Activated CD4-positive, alpha-beta memory T cell treated with anti-CD3 and anti-CD28 coated beads, Interleukin-2, amount 10 ng/mL, durations not matched to agents 7 days and 5 days (primary cell): ENCODE measurements at regions not wholly inside any gene's neighbourhood (a gene's known extent, or its start where the extent isn't known, plus 50 kb on each side); places are given as distances from the start of the nearest gene placed in this dataset.

Experiments used
- CTCF ChIA-PET: fragments of 350-600 bp; sonication (Branson Sonifier 250); formaldehyde crosslinking; loops from one replicate; lab custom pipeline; 2021; ENCODE audit warnings: antibody characterized with exemption, inconsistent platforms; lab: Charles Lee
- POLR2A ChIA-PET: fragments of 350-600 bp; sonication (Branson Sonifier 250); formaldehyde crosslinking; loops from one replicate; lab custom pipeline; 2021; ENCODE audit warnings: antibody characterized with exemption; lab: Charles Lee
- DNase-seq: peaks from one replicate; pipeline ENCODE4 v3.0.0-alpha.2; 2020
- H3K27ac Mint-ChIP-seq: one replicate; pipeline ENCODE4 v1.8.0; 2021; ENCODE audit warnings: mild to moderate bottlenecking, mixed read lengths
- H3K27me3 Mint-ChIP-seq: one replicate; pipeline ENCODE4 v1.8.0; 2021; ENCODE audit warnings: mixed read lengths
- H3K36me3 Mint-ChIP-seq: one replicate; pipeline ENCODE4 v1.8.0; 2021; ENCODE audit warnings: low read depth, mixed read lengths
- H3K4me1 Mint-ChIP-seq: one replicate; pipeline ENCODE4 v1.8.0; 2021; ENCODE audit warnings: mixed read lengths
- H3K4me3 Mint-ChIP-seq: one replicate; pipeline ENCODE4 v1.8.0; 2021; ENCODE audit warnings: mild to moderate bottlenecking, mixed read lengths
- H3K9me3 Mint-ChIP-seq: one replicate; pipeline ENCODE4 v1.8.0; 2021; ENCODE audit warnings: mixed read lengths

GRCh38 chr2:7256377-7256776 lies 339.2 kb downstream of the RNF144A start:
- Mint-ChIP-seq H3K4me1 (no peaks in the 10 kb centered on the region), H3K36me3 (no peaks in the 10 kb centered on the region)
- CTCF ChIA-PET = no interaction called here

DNA sequence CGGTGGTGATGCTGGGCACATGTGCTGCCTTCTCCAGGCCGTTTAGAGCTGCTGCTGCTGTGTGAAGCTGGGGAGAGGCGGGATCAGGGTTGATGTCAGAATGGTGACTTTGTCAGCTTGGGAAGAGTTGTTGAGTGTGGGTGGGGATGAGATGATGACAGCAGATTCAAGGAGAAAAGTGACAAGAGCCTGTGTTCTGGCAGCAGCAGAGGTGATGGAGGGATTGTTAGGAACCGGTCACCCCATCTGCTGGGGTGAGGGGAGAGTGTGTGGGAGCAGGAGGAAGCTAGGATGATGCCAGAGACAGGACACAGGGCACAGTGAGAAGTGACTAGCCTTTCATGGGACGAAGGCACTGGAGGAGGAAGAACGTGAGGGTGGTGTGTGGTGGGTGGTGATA lies 345.5 kb downstream of the RNF144A start:
- H3K27ac Mint-ChIP-seq = no peak overlapping the region
- H3K27me3 Mint-ChIP-seq = peaks cover 13% of the 10 kb centered on the region
- H3K4me3 Mint-ChIP-seq = no peak overlapping the region
- ChIA-PET POLR2A (no interaction called here), CTCF (no interaction called here)
- no peak for DNase-seq
- no peaks in the 10 kb centered on the region for H3K4me1 Mint-ChIP-seq
- no peaks in the 10 kb centered on the region for H3K36me3 Mint-ChIP-seq
- no peaks in the 10 kb centered on the region for H3K9me3 Mint-ChIP-seq

More at GRCh38 chr2:7256377-7256776, 339.2 kb downstream of the RNF144A start:
- Mint-ChIP-seq H3K27ac (no peak overlapping the region), H3K4me3 (no peak overlapping the region), H3K27me3 (peaks cover 4% of the 10 kb centered on the region), H3K9me3 (no peaks in the 10 kb centered on the region)
- no peak for DNase-seq
- POLR2A ChIA-PET = no interaction called here

DNA sequence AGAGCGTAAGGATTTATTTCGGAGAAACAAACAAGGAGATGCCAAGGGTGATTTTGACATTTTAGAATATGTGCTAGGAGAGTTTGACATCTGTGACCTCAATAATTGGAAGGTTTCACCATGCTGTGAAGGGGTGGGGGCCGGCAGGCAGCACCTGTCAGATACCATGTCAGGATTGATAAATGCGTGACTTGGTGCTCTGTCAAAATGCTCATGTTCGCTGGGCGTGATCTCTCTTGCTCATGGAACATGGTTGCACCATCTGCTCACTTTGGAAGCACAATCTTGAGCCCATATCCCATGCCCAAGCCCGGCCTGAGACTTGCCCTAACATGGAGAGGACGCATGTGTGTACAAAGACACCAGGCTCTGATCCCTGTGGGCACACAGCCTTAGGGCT lies 347.6 kb downstream of the RNF144A start:
- H3K4me1 Mint-ChIP-seq = no peaks in the 10 kb centered on the region
- peaks cover 13% of the 10 kb centered on the region for H3K27me3 Mint-ChIP-seq
- ChIA-PET POLR2A (no interaction called here), CTCF (no interaction called here)
- no peaks in the 10 kb centered on the region for H3K9me3 Mint-ChIP-seq
- no peak overlapping the region for H3K27ac Mint-ChIP-seq
- H3K4me3 Mint-ChIP-seq = no peak overlapping the region
- H3K36me3 Mint-ChIP-seq = no peaks in the 10 kb centered on the region
- no peak for DNase-seq

DNA sequence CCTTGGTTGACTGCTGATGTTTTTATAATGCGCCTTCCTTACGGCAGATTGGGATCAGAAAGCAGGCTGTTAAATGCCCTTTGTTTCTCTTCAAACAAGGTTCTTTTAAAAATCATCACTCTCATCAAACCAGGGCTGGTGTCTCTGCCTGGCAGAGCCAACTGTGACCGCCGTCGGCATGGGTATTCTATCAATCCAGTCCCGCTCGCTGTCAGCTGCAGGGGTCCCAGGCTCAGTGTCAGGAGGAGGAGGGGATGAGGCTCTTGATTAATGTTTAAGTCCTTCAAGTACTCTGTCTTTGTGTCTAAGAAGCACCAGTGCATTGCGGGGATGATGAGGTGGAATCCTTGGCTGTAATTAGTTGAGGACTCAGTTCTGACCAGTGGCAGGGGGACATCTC lies 348.1 kb downstream of the RNF144A start:
- Mint-ChIP-seq H3K27ac (no peak overlapping the region), H3K4me1 (no peaks in the 10 kb centered on the region), H3K27me3 (peaks cover 13% of the 10 kb centered on the region), H3K9me3 (no peaks in the 10 kb centered on the region), H3K4me3 (no peak overlapping the region), H3K36me3 (no peaks in the 10 kb centered on the region)
- ChIA-PET CTCF (no interaction called here), POLR2A (no interaction called here)
- DNase-seq = no peak

DNA sequence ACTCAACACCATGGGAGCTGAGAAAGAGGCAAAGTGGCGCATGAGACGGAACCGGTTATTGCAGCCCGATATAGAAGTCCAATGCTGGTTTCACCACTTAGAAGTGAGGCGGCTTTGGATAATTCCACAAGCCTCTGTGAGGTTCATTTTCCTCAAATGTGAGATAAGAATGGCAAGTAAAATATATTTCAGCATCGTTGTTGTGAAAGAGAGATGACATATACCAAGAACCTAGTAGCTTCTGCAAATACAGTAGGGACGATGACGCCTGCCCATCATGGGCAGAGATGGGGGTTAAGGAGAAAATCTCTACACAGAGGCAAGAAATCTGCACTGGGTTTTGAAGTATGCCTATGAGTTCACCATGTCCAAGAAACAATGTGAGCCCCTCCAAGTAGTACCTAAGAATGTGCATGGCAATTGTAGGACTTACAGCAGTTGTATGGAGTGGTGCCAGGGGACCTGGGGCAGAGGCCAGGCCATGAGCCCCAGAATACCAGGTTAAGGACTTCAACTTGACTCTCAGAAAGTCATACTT lies 352.0 kb downstream of the RNF144A start:
- POLR2A ChIA-PET = no interaction called here
- peaks cover 9% of the 10 kb centered on the region for H3K27me3 Mint-ChIP-seq
- no peak overlapping the region for H3K4me3 Mint-ChIP-seq
- CTCF ChIA-PET = no interaction called here
- no peaks in the 10 kb centered on the region for H3K36me3 Mint-ChIP-seq
- H3K27ac Mint-ChIP-seq = no peak overlapping the region
- DNase-seq = no peak
- H3K9me3 Mint-ChIP-seq = no peaks in the 10 kb centered on the region
- no peaks in the 10 kb centered on the region for H3K4me1 Mint-ChIP-seq

- Mint-ChIP-seq H3K36me3 (no peaks in the 10 kb centered on the region), H3K27me3 (peaks cover 11% of the 10 kb centered on the region), H3K4me1 (no peaks in the 10 kb centered on the region), H3K4me3 (no peak overlapping the region), H3K27ac (no peak overlapping the region), H3K9me3 (no peaks in the 10 kb centered on the region)
- DNase-seq = no peak
- ChIA-PET CTCF (no interaction called here), POLR2A (no interaction called here)
These were observed 352.8 kb downstream of the RNF144A start for GRCh38 chr2:7270011-7270431.

DNA sequence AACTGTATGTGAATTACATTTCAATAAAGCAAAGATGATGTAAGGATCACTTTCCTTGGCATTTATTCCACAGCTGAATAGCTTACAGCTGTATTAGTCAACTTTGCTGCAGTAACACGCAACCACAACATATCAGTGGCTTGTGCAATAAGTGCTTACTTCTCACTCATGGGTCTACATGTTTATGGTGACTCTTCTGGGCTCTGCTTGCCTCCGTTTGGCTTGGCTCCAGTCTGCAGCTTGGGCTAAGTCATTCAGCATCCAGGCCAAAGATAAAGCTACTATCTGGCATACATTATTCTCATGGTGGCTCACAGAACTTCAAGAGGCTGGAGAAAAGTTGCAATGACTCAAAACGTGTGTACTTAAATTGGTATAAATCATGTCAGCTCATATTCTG lies 355.0 kb downstream of the RNF144A start:
- no peak overlapping the region for H3K27ac Mint-ChIP-seq
- no peaks in the 10 kb centered on the region for H3K9me3 Mint-ChIP-seq
- DNase-seq = no peak
- H3K27me3 Mint-ChIP-seq = peaks cover 10% of the 10 kb centered on the region
- H3K36me3 Mint-ChIP-seq = no peaks in the 10 kb centered on the region
- no peaks in the 10 kb centered on the region for H3K4me1 Mint-ChIP-seq
- no peak overlapping the region for H3K4me3 Mint-ChIP-seq
- POLR2A ChIA-PET = no interaction called here
- CTCF ChIA-PET = interaction anchor here (1.2 kb wide), 1 partner anchor 68 kb away, joined by 3 read pairs; no protein-coding TSS in a partner anchor

DNA sequence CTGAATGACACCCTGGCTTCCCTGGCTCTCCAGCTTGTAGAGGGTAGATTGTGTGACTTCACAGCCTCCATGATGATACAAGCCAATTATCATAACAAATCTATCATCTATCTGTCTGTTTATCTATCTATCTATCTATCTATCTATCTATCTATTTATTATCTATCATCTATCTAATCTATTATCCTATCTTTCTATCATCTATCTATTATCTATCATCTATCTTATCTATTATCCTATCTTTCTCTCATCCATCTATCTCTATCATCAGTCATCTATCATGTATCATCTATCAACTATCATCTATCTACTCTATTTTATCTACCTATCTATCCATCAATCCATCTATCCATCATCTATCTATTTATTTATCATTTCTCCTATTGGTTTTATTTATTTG lies 361.8 kb downstream of the RNF144A start:
- CTCF ChIA-PET = no interaction called here
- no peak overlapping the region for H3K27ac Mint-ChIP-seq
- no peaks in the 10 kb centered on the region for H3K36me3 Mint-ChIP-seq
- POLR2A ChIA-PET = no interaction called here
- no peak overlapping the region for H3K4me3 Mint-ChIP-seq
- H3K4me1 Mint-ChIP-seq = no peaks in the 10 kb centered on the region
- peaks cover 8% of the 10 kb centered on the region for H3K27me3 Mint-ChIP-seq
- DNase-seq = no peak
- no peaks in the 10 kb centered on the region for H3K9me3 Mint-ChIP-seq

- no peak overlapping the region for H3K4me3 Mint-ChIP-seq
- POLR2A ChIA-PET = no interaction called here
These were observed 362.3 kb downstream of the RNF144A start for GRCh38 chr2:7279421-7279949.

DNA sequence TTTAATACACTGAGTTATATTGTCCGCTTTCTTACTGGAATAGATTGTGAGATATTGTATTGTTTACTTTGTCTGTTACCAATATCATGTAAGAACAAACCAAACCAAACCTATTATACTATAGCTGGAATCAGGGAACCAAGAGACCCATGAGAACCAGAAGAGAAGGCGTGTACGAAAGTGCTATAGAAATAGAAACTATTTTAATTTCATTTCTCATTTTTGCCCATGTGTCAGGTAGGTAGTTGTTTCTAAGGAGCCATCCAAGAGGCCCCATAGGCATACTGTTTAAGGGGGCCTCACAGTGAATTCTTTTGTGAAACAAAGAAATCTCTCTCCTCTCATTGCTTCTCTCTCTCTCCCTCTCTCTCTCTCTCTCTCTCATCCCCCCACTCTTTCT lies 363.6 kb downstream of the RNF144A start:
- no peaks in the 10 kb centered on the region for H3K4me1 Mint-ChIP-seq
- peaks cover 2% of the 10 kb centered on the region for H3K27me3 Mint-ChIP-seq
- no peaks in the 10 kb centered on the region for H3K36me3 Mint-ChIP-seq
- DNase-seq = no peak
- POLR2A ChIA-PET = no interaction called here
- CTCF ChIA-PET = no interaction called here
- no peak overlapping the region for H3K4me3 Mint-ChIP-seq
- no peak overlapping the region for H3K27ac Mint-ChIP-seq
- H3K9me3 Mint-ChIP-seq = no peaks in the 10 kb centered on the region

More at GRCh38 chr2:7279421-7279949, 362.3 kb downstream of the RNF144A start:
- no peak overlapping the region for H3K27ac Mint-ChIP-seq
- peaks cover 5% of the 10 kb centered on the region for H3K27me3 Mint-ChIP-seq
- no peaks in the 10 kb centered on the region for H3K9me3 Mint-ChIP-seq
- CTCF ChIA-PET = no interaction called here
- no peak for DNase-seq
- no peaks in the 10 kb centered on the region for H3K4me1 Mint-ChIP-seq
- no peaks in the 10 kb centered on the region for H3K36me3 Mint-ChIP-seq

GRCh38 chr2:7281231-7282201 lies 364.3 kb downstream of the RNF144A start:
- CTCF ChIA-PET = no interaction called here
- no peaks in the 10 kb centered on the region for H3K36me3 Mint-ChIP-seq

GRCh38 chr2:7286120-7286519 lies 368.9 kb downstream of the RNF144A start:
- DNase-seq = no peak
- Mint-ChIP-seq H3K4me1 (no peaks in the 10 kb centered on the region), H3K4me3 (no peak overlapping the region), H3K27me3 (no peaks in the 10 kb centered on the region), H3K36me3 (no peaks in the 10 kb centered on the region), H3K27ac (no peak overlapping the region), H3K9me3 (no peaks in the 10 kb centered on the region)
- ChIA-PET CTCF (no interaction called here), POLR2A (no interaction called here)

More at GRCh38 chr2:7281231-7282201, 364.3 kb downstream of the RNF144A start:
- POLR2A ChIA-PET = no interaction called here
- DNase-seq = no peak
- Mint-ChIP-seq H3K4me1 (no peaks in the 10 kb centered on the region), H3K4me3 (no peak overlapping the region), H3K9me3 (no peaks in the 10 kb centered on the region), H3K27me3 (peaks cover 2% of the 10 kb centered on the region), H3K27ac (no peak overlapping the region)

- no peak for DNase-seq
- no peak overlapping the region for H3K4me3 Mint-ChIP-seq
- no peaks in the 10 kb centered on the region for H3K36me3 Mint-ChIP-seq
- POLR2A ChIA-PET = no interaction called here
- H3K27me3 Mint-ChIP-seq = peaks cover 2% of the 10 kb centered on the region
- CTCF ChIA-PET = no interaction called here
- H3K9me3 Mint-ChIP-seq = no peaks in the 10 kb centered on the region
- no peaks in the 10 kb centered on the region for H3K4me1 Mint-ChIP-seq
- H3K27ac Mint-ChIP-seq = no peak overlapping the region
These were observed 371.3 kb downstream of the RNF144A start for GRCh38 chr2:7288484-7288883.
